Glutamatergic neuron (in vitro differentiated cells): ENCODE measurements at regions not wholly inside any gene's neighbourhood (a gene's known extent, or its start where the extent isn't known, plus 50 kb on each side); places are given as distances from the start of the nearest gene placed in this dataset.
"Not testable (repeated sequence)": the region's sequence is repeated elsewhere in the genome, so short reads cannot be mapped to it uniquely, and the experiment has no call there.

Experiments
- DNase-seq: peaks from one replicate; pipeline ENCODE4 v3.0.0; 2022
- H3K27ac Mint-ChIP-seq: one replicate; pipeline ENCODE4 v1.8.0; 2020; ENCODE audit warnings: mild to moderate bottlenecking, mixed read lengths, inconsistent platforms; ENCODE audit not compliant: unreplicated experiment
- H3K27me3 Mint-ChIP-seq: one replicate; pipeline ENCODE4 v1.8.0; 2020; ENCODE audit warnings: mild to moderate bottlenecking, moderate library complexity, mixed read lengths, inconsistent platforms; ENCODE audit not compliant: unreplicated experiment
- H3K36me3 Mint-ChIP-seq: one replicate; pipeline ENCODE4 v1.8.0; 2020; ENCODE audit warnings: mild to moderate bottlenecking, mixed read lengths, inconsistent platforms; ENCODE audit not compliant: unreplicated experiment
- H3K4me1 Mint-ChIP-seq: one replicate; pipeline ENCODE4 v1.8.0; 2020; ENCODE audit warnings: mild to moderate bottlenecking, low read depth, mixed read lengths, inconsistent platforms; ENCODE audit not compliant: unreplicated experiment
- H3K4me3 Mint-ChIP-seq: one replicate; pipeline ENCODE4 v1.8.0; 2020; ENCODE audit warnings: mild to moderate bottlenecking, mixed read lengths, inconsistent platforms; ENCODE audit not compliant: unreplicated experiment
- H3K9me3 Mint-ChIP-seq: one replicate; pipeline ENCODE4 v1.8.0; 2020; ENCODE audit warnings: mild to moderate bottlenecking, moderate library complexity, mixed read lengths, inconsistent platforms; ENCODE audit not compliant: unreplicated experiment
- CTCF ChIP-seq: fragments of 200-600 bp; sonication (generic); IDR thresholded peaks from one replicate; pipeline ENCODE4 v1.5.0; 2021; ENCODE audit not compliant: partially characterized antibody, unreplicated experiment

GRCh38 chr5:130939059-130939458 is 226.0 kb downstream of the HINT1 start:
- Mint-ChIP-seq H3K4me3 (no peak overlapping the region), H3K4me1 (no peaks in the 10 kb centered on the region), H3K9me3 (peaks cover under 1% of the 10 kb centered on the region), H3K27me3 (no peaks in the 10 kb centered on the region), H3K27ac (no peak overlapping the region), H3K36me3 (no peaks in the 10 kb centered on the region)
- no peak for TF ChIP-seq CTCF
- DNase-seq = no peak

- no peak for DNase-seq
- TF ChIP-seq CTCF = no peak
- no peaks in the 10 kb centered on the region for H3K27me3 Mint-ChIP-seq
- H3K9me3 Mint-ChIP-seq = peaks cover 2% of the 10 kb centered on the region
- H3K27ac Mint-ChIP-seq = no peak overlapping the region
- H3K4me1 Mint-ChIP-seq = no peaks in the 10 kb centered on the region
- no peak overlapping the region for H3K4me3 Mint-ChIP-seq
- no peaks in the 10 kb centered on the region for H3K36me3 Mint-ChIP-seq
Observed at GRCh38 chr5:130937046-130937445, 228.0 kb downstream of the HINT1 start.

DNA sequence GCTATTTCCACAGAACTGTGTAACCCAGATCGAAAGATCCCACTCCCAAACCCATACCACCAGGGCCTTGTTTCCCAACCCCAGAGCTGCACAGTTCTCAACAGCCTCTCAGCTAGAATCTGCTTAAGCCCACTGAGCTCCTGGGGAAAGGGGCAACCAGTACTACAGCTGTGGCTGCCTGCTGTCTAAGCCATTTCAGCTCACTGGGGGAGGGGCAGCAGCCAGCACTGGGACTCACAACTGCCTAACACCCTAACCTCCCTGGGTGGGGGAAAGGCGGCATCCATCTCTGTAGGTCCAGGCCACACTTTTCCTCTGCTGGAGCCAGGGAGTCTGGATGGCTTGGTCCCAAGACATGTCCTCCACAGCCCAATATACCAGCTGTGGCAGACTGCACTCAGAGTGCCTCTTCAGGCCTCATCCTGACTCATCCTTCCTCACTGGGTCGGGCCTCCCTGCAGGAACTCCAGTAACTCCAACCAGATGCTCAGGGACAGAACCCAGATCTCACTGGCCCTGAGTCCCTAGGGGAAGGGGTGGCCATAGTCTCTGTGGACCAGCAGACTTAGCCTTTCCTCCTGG is 241.4 kb downstream of the HINT1 start:
- Mint-ChIP-seq H3K4me3 (no peak overlapping the region), H3K27me3 (no peaks in the 10 kb centered on the region), H3K4me1 (no peaks in the 10 kb centered on the region), H3K9me3 (no peaks in the 10 kb centered on the region), H3K27ac (no peak overlapping the region), H3K36me3 (no peaks in the 10 kb centered on the region)
- DNase-seq = no peak
- TF ChIP-seq CTCF = no peak

DNA sequence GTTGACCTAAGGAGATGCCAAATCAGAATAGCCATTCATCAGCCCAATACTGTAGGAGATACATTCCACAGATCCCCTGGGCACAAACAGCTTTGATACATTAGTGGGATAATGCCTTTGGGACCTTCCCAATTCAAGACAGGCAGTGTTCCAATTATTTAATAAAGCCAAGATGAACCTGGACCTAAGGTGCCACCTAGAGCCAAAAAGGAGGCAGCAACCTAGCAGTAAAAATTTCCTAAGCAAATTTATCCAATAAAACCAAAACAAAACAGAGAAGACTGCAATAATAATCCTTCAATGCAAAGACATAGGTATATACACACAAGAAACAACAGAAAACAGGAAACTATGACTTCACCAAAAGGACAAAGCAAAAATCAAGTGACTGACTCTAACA is 253.0 kb downstream of the HINT1 start:
- H3K9me3 Mint-ChIP-seq = no peaks in the 10 kb centered on the region
- TF ChIP-seq CTCF = no peak
- no peaks in the 10 kb centered on the region for H3K4me1 Mint-ChIP-seq
- H3K27me3 Mint-ChIP-seq = no peaks in the 10 kb centered on the region
- no peak overlapping the region for H3K4me3 Mint-ChIP-seq
- no peak overlapping the region for H3K27ac Mint-ChIP-seq
- DNase-seq = no peak
- H3K36me3 Mint-ChIP-seq = no peaks in the 10 kb centered on the region

- Mint-ChIP-seq H3K9me3 (peaks cover 1% of the 10 kb centered on the region), H3K36me3 (no peaks in the 10 kb centered on the region), H3K27ac (no peak overlapping the region), H3K27me3 (no peaks in the 10 kb centered on the region), H3K4me3 (no peak overlapping the region), H3K4me1 (no peaks in the 10 kb centered on the region)
- DNase-seq = no peak
- TF ChIP-seq CTCF = no peak
Observed at GRCh38 chr5:130908186-130908585, 256.9 kb downstream of the HINT1 start.

DNA sequence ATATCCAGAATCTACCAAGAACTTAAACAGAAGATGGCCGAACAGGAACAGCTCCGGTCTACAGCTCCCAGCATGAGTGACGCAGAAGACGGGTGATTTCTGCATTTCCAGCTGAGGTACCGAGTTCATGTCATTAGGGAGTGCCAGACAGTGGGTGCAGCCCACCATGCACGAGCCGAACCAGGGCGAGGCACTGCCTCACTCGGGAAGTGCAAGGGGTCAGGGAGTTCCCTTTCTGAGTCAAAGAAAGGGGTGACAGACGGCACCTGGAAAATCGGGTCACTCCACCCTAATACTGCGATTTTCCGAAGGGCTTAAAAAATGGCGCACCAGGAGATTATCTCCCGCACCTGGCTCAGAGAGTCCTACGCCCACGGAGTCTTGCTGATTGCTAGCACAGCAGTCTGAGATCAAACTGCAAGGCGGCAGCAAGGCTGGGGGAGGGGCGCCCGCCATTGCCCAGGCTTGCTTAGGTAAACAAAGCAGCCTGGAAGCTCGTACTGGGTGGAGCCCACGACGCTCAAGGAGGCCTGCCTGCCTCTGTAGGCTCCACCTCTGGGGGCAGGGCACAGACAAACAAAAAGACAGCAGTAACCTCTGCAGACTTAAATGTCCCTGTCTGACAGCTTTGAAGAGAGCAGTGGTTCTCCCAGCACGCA is 267.4 kb downstream of the HINT1 start:
- H3K4me3 Mint-ChIP-seq, H3K9me3 Mint-ChIP-seq, H3K27ac Mint-ChIP-seq: not testable (repeated sequence)

DNA sequence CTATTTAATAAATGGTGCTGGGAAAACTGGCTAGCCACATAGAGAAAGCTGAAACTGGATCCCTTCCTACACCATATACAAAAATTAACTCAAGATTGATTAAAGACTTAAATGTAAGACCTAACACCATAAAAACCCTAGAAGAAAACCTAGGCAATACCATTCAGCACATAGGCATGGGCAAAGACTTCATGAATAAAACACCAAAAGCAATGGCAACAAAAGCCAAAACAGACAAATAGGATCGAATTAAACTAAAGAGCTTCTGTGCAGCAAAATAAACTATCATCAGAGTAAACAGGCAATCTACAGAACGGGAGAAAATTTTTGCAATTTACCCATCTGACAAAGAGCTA is 267.9 kb downstream of the HINT1 start:
- H3K27me3 Mint-ChIP-seq, H3K4me3 Mint-ChIP-seq, H3K4me1 Mint-ChIP-seq, H3K9me3 Mint-ChIP-seq, DNase-seq, H3K27ac Mint-ChIP-seq: not testable (repeated sequence)
- H3K36me3 Mint-ChIP-seq = peaks cover 16% of the 10 kb centered on the region

More for the DNA sequence above, 267.4 kb downstream of the HINT1 start:
- not testable (repeated sequence) for H3K27me3 Mint-ChIP-seq, DNase-seq, H3K4me1 Mint-ChIP-seq
- H3K36me3 Mint-ChIP-seq = peaks cover 16% of the 10 kb centered on the region
